SK-N-SH (cell line): ENCODE measurements at regions not wholly inside any gene's neighbourhood (a gene's known extent, or its start where the extent isn't known, plus 50 kb on each side); places are given as distances from the start of the nearest gene placed in this dataset.

ENCODE experiments used
- CTCF ChIA-PET: fragments of 300-600, 350-600 bp; formaldehyde crosslinking; extraction: SDS; loops from one replicate; lab custom pipeline; 2021; lab: Yijun Ruan, JAX
- POLR2A ChIA-PET: fragments of 350-600 bp; sonication (Branson Sonifier 250); formaldehyde crosslinking; extraction: SDS; loops from one replicate; lab custom pipeline; 2020; ENCODE audit warnings: antibody characterized with exemption, inconsistent platforms; lab: Yijun Ruan, JAX
- DNase-seq: peaks from one replicate; pipeline ENCODE4 v3.0.0; 2012
- H2AFZ ChIP-seq: fragments of 200-600 bp; sonication (generic); 2 replicates; pipeline ENCODE4 v1.8.1; 2016; ENCODE audit warnings: antibody characterized with exemption, mild to moderate bottlenecking, low read depth
- H3F3A ChIP-seq: fragments of 200-600 bp; sonication (generic); replicated peaks from 2 replicates; pipeline ENCODE3; 2016; ENCODE audit warnings: antibody characterized with exemption, mild to moderate bottlenecking; ENCODE audit not compliant: insufficient read depth
- H3K27ac ChIP-seq, 2 experiments: fragments of 200-500 bp in 1 of 2; fragments of 200-600 bp in 1 of 2; sonication (Bioruptor generic) in 1 of 2; sonication (generic), shearing (Covaris generic) in 1 of 2; 2 replicates each; pipeline versions ENCODE4 v1.5.1 to v1.6.1; 2014 to 2016; ENCODE audit warnings: low read depth in 2 of 2, inconsistent platforms in 1 of 2, low read length in 1 of 2, mild to moderate bottlenecking in 1 of 2, mixed read lengths in 1 of 2
- H3K27me3 ChIP-seq: fragments of 200-600 bp; sonication (generic), shearing (Covaris generic); 2 replicates; pipeline ENCODE4 v1.6.1; 2016; ENCODE audit warnings: mixed run types; ENCODE audit not compliant: insufficient read depth
- H3K36me3 ChIP-seq, 2 experiments: fragments of 200-500 bp in 1 of 2; fragments of 200-600 bp in 1 of 2; sonication (Bioruptor generic) in 1 of 2; sonication (generic) in 1 of 2; replicated peaks in 1 of 2; 2 replicates each; pipeline versions ENCODE3 to v1.5.1; 2014 to 2016; ENCODE audit warnings: low read length in 1 of 2, mild to moderate bottlenecking in 1 of 2; ENCODE audit not compliant: insufficient read depth in 2 of 2, control insufficient read depth in 1 of 2
- H3K4me1 ChIP-seq, 2 experiments: fragments of 200-500 bp in 1 of 2; fragments of 200-600 bp in 1 of 2; sonication (Bioruptor generic) in 1 of 2; sonication (generic), shearing (Covaris generic) in 1 of 2; 2 replicates each; pipeline versions ENCODE4 v1.5.1 to v1.6.1; 2014 to 2016; ENCODE audit warnings: low read depth in 1 of 2, low read length in 1 of 2, mixed run types in 1 of 2; ENCODE audit not compliant: insufficient read depth in 2 of 2, control insufficient read depth in 1 of 2
- H3K4me2 ChIP-seq: fragments of 200-600 bp; sonication (generic), shearing (Covaris generic); 2 replicates; pipeline ENCODE4 v1.6.1; 2017; ENCODE audit warnings: mixed run types
- H3K4me3 ChIP-seq, 2 experiments: fragments of 200-500 bp in 1 of 2; fragments of 200-600 bp in 1 of 2; sonication (Bioruptor generic) in 1 of 2; sonication (generic), shearing (Covaris generic) in 1 of 2; 2 replicates each; pipeline versions ENCODE4 v1.5.1 to v1.8.1; 2014 to 2016; ENCODE audit warnings: low read depth in 2 of 2, inconsistent platforms in 1 of 2, low read length in 1 of 2, mild to moderate bottlenecking in 1 of 2, mixed read lengths in 1 of 2, moderate library complexity in 1 of 2
- H3K79me2 ChIP-seq: fragments of 200-600 bp; sonication (generic); 2 replicates; pipeline ENCODE4 v1.8.1; 2017; ENCODE audit warnings: mild to moderate bottlenecking; ENCODE audit not compliant: insufficient read depth
- H3K9ac ChIP-seq: fragments of 200-600 bp; sonication (generic); 2 replicates; pipeline ENCODE4 v1.6.1; 2017; ENCODE audit warnings: mixed run types
- H3K9me2 ChIP-seq: fragments of 200-600 bp; sonication (generic); 2 replicates; pipeline ENCODE4 v1.6.1; 2017; ENCODE audit warnings: mixed run types
- H3K9me3 ChIP-seq: fragments of 200-600 bp; sonication (generic); 2 replicates; pipeline ENCODE4 v1.6.1; 2017; ENCODE audit warnings: mixed run types, mild to moderate bottlenecking, moderate library complexity
- H4K20me1 ChIP-seq: fragments of 200-600 bp; sonication (generic); 2 replicates; pipeline ENCODE4 v1.6.1; 2017; ENCODE audit warnings: mild to moderate bottlenecking, mixed run types; ENCODE audit not compliant: insufficient read depth
- EZH2phosphoT487 ChIP-seq: fragments of 200-600 bp; sonication (generic); IDR thresholded peaks from 2 replicates; pipeline ENCODE4 v1.6.1; 2017; ENCODE audit warnings: low read depth, mixed run types, mild to moderate bottlenecking, antibody characterized with exemption, moderate library complexity, borderline replicate concordance
- FOXM1 ChIP-seq: IDR thresholded peaks from 2 replicates; pipeline ENCODE4 v1.4.0; 2012; ENCODE audit warnings: low read depth, mild to moderate bottlenecking
- GATA2 ChIP-seq: sonication (generic); formaldehyde crosslinking; IDR thresholded peaks from 2 replicates; pipeline ENCODE4 v1.5.0; 2020; ENCODE audit warnings: mild to moderate bottlenecking, missing genetic modification reagents
- IRF3 ChIP-seq: fragments of 150-350 bp; IDR thresholded peaks from 2 replicates; pipeline ENCODE4 v1.6.1; 2016; ENCODE audit warnings: mild to moderate bottlenecking, low read depth, low read length
- JUND ChIP-seq: IDR thresholded peaks from 2 replicates; pipeline ENCODE4 v1.4.0; 2012
- MAX ChIP-seq: IDR thresholded peaks from 2 replicates; pipeline ENCODE4 v1.4.0; 2012; ENCODE audit warnings: low read depth
- MEF2A ChIP-seq: IDR thresholded peaks from 2 replicates; pipeline ENCODE4 v1.4.0; 2012; ENCODE audit warnings: low read depth, borderline replicate concordance
- NFIC ChIP-seq: IDR thresholded peaks from 2 replicates; pipeline ENCODE4 v1.4.0; 2012; ENCODE audit warnings: borderline replicate concordance
- POLR2AphosphoS5 ChIP-seq: IDR thresholded peaks from 2 replicates; pipeline ENCODE4 v1.6.1; 2012; ENCODE audit warnings: low read depth, low read length
- RFX5 ChIP-seq: IDR thresholded peaks from 2 replicates; pipeline ENCODE4 v1.6.1; 2012; ENCODE audit warnings: mild to moderate bottlenecking, improper control_type of control experiment, low read length
- RXRA ChIP-seq: IDR thresholded peaks from 2 replicates; pipeline ENCODE4 v1.4.0; 2012; ENCODE audit warnings: low read depth, mild to moderate bottlenecking, borderline replicate concordance
- SIN3A ChIP-seq: IDR thresholded peaks from 2 replicates; pipeline ENCODE4 v1.6.1; 2012; ENCODE audit warnings: low read depth, mild to moderate bottlenecking, low read length, moderate library complexity, borderline replicate concordance
- SMC3 ChIP-seq: IDR thresholded peaks from 2 replicates; pipeline ENCODE4 v1.6.1; 2012; ENCODE audit warnings: low read depth, low read length, improper control_type of control experiment
- TAF1 ChIP-seq: IDR thresholded peaks from 2 replicates; pipeline ENCODE4 v1.6.1; 2012; ENCODE audit warnings: low read depth, mild to moderate bottlenecking, low read length, moderate library complexity, borderline replicate concordance
- TCF12 ChIP-seq: IDR thresholded peaks from 2 replicates; pipeline ENCODE4 v1.4.0; 2012
- USF1 ChIP-seq: IDR thresholded peaks from 2 replicates; pipeline ENCODE4 v1.4.0; 2012; ENCODE audit warnings: low read depth, borderline replicate concordance
- USF2 ChIP-seq: fragments of 150-350 bp; IDR thresholded peaks from 2 replicates; pipeline ENCODE4 v1.6.1; 2017; ENCODE audit warnings: antibody characterized with exemption, low read length, low read depth, borderline replicate concordance
- YY1 ChIP-seq: IDR thresholded peaks from 2 replicates; pipeline ENCODE4 v1.4.0; 2012; ENCODE audit warnings: low read depth, mild to moderate bottlenecking
- WGBS: methylation state at CpG from one replicate; pipeline ENCODE4 v1.1.6; 2017; ENCODE audit warnings: low lambda C conversion rate; 5-methylcytosine and 5-hydroxymethylcytosine counted together

- TF ChIP-seq RFX5 (no peak), TAF1 (no peak), FOXM1 (no peak), MAX (no peak), TCF12 (no peak), SIN3A (no peak), RXRA (no peak), YY1 (no peak), EZH2phosphoT487 (no peak), GATA2 (CRISPR knock-in tag) (no peak), USF2 (no peak), SMC3 (no peak), MEF2A (no peak), NFIC (no peak), JUND (no peak), POLR2AphosphoS5 (no peak), IRF3 (no peak)
- no peaks in the 10 kb centered on the region for H3F3A ChIP-seq
- no peaks in the 10 kb centered on the region for H4K20me1 ChIP-seq
- WGBS = 38% methylated on average over 4 of the region's 6 CpGs
- no peaks in the 10 kb centered on the region; a peak in 1 of 4 replicates for H3K4me1 ChIP-seq
- no peaks in the 10 kb centered on the region for H3K9me3 ChIP-seq
- no peaks in the 10 kb centered on the region for H3K79me2 ChIP-seq
- H2AFZ ChIP-seq = no peak overlapping the region
- H3K4me2 ChIP-seq = no peak overlapping the region
- ChIA-PET CTCF (no interaction called here), POLR2A (no interaction called here)
- no peak overlapping the region for H3K27ac ChIP-seq
- no peaks in the 10 kb centered on the region for H3K36me3 ChIP-seq
- DNase-seq = no peak
- no peaks in the 10 kb centered on the region for H3K27me3 ChIP-seq
- no peak overlapping the region for H3K9ac ChIP-seq
- H3K9me2 ChIP-seq = no peaks in the 10 kb centered on the region
- no peak overlapping the region for H3K4me3 ChIP-seq
Measured at GRCh38 chr17:34479371-34479770, 100.0 kb upstream of the TMEM132E start.

- Histone ChIP-seq H3K9me2 (no peaks in the 10 kb centered on the region), H3K79me2 (no peaks in the 10 kb centered on the region), H3K4me1 (no peaks in the 10 kb centered on the region; a peak in 1 of 4 replicates), H3K27me3 (no peaks in the 10 kb centered on the region), H3K9me3 (no peaks in the 10 kb centered on the region), H3F3A (no peaks in the 10 kb centered on the region), H3K4me3 (no peak overlapping the region), H4K20me1 (no peaks in the 10 kb centered on the region), H3K9ac (no peak overlapping the region), H2AFZ (no peak overlapping the region), H3K27ac (no peak overlapping the region), H3K36me3 (no peaks in the 10 kb centered on the region), H3K4me2 (no peak overlapping the region)
- CTCF ChIA-PET = no interaction called here
- 16% methylated on average over 3 of the region's 3 CpGs for WGBS
- no peak for TF ChIP-seq USF1
- POLR2A ChIA-PET = no interaction called here
- no peak for DNase-seq
Measured at GRCh38 chr17:34478244-34478643, 101.1 kb upstream of the TMEM132E start.
